NT2/D1 (cell line): ENCODE measurements at regions not wholly inside any gene's neighbourhood (a gene's known extent, or its start where the extent isn't known, plus 50 kb on each side); places are given as distances from the start of the nearest gene placed in this dataset.

Experiments
- SUZ12 ChIP-seq: IDR thresholded peaks from 2 replicates; pipeline ENCODE4 v1.6.1; 2011; ENCODE audit not compliant: insufficient read length, insufficient read depth; ENCODE audit errors: extremely low read depth
- ZNF274 ChIP-seq: IDR thresholded peaks from 2 replicates; pipeline ENCODE4 v1.6.1; 2011; ENCODE audit warnings: mild to moderate bottlenecking, low read depth, low read length

DNA sequence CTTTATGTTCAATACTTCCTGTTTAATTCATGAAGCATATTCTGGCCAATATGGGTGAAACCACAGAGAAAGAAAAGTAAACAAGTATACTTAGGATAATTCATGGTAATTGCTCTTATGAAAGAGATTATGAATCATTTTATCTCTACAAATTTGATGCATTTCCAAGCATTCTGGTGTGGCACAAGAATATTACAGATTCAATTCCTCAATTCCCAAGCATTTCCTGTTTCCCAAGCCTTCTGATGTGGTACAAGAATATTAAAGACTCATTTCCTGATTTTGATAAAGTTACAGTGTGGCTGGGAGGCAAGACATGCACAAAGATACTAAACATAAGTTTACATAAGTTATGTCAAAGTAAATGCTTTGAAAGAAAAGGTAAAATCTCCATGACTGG lies 126.1 kb upstream of the NUDT7 start:
- TF ChIP-seq SUZ12 (no peak), ZNF274 (no peak)
